Activated CD8-positive, alpha-beta memory T cell treated with anti-CD3 and anti-CD28 coated beads for 4 hours (primary cell): ENCODE measurements at regions not wholly inside any gene's neighbourhood (a gene's known extent, or its start where the extent isn't known, plus 50 kb on each side); places are given as distances from the start of the nearest gene placed in this dataset.
A peak's percentile ranks its signal among the peaks of the same experiment; 100 is the strongest.
"Not testable (repeated sequence)": the region's sequence is repeated elsewhere in the genome, so short reads cannot be mapped to it uniquely, and the experiment has no call there.

Experiments used
- DNase-seq, 2 donors: peaks; one replicate each; pipeline ENCODE4 v3.0.0-alpha.2; 2020; ENCODE audit warnings: low read depth in 2 of 2

DNA sequence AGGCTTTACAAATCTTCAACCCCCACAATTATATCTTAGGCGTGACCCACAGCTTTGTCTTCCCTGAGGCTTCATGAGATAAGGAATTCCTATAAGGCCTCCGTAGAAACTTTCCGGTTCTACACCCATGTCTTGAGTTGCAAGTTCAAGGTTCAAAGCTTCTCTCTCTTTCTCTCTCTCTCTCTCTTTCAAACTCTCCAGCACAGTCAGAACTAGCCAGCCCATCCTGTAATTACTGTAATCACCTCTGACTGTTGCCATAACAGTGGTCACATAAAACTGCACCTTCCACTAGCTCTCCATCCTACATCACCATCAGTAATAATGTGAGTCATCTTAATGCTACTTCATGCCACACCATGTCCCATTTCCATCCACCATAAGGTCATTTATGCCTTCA lies 90.0 kb upstream of the NFASC start:
- no peak for DNase-seq

DNA sequence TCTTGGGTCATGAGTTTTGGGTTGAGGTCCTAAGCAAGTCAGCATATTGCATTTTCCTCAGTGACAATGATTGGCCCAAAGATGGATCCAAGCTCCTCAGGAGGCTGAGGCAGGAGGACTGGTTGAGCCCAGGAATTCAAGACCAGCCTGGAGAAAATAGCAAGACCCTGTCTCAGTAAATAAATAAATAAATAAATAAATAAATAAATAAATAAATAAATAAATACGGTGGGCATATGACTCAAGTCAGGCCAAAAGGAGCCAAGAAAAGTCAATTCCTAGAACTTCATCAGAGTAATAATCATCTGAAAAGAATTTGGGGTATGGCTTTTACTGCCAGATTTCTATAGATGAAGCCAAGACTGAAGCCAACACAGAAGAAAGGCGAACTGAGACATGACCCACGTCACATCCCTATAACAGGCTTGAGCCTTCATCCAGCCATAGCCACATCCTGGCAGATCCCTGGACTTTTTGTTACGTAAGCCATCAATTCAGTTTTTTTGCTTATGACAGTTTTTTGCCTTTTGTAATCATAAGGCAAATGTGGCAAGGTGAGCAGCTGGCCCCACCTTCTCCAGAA lies 88.5 kb upstream of the NFASC start:
- no peak for DNase-seq

GRCh38 chr1:204785023-204785422 lies 85.6 kb upstream of the NFASC start:
- DNase-seq = not testable (repeated sequence)

DNA sequence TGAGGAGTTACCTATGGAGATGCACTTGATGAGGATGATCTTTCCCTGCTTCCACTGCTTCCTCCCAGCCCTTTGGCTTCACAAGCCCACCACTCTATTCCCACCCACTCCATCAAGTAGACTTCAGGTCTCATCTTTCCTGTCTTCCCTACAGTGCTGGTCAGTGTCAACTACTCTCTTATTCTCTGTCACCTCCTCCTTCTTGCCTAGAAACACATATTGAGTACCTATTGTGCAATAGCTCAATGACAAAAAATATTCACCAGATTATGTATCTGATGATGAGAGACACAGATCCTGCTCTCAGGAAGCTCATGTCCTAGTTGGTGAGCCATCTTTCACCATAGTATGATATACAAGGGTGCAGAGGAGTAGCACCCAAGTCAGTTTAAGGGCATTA lies 82.2 kb upstream of the NFASC start:
- no peak for DNase-seq

DNA sequence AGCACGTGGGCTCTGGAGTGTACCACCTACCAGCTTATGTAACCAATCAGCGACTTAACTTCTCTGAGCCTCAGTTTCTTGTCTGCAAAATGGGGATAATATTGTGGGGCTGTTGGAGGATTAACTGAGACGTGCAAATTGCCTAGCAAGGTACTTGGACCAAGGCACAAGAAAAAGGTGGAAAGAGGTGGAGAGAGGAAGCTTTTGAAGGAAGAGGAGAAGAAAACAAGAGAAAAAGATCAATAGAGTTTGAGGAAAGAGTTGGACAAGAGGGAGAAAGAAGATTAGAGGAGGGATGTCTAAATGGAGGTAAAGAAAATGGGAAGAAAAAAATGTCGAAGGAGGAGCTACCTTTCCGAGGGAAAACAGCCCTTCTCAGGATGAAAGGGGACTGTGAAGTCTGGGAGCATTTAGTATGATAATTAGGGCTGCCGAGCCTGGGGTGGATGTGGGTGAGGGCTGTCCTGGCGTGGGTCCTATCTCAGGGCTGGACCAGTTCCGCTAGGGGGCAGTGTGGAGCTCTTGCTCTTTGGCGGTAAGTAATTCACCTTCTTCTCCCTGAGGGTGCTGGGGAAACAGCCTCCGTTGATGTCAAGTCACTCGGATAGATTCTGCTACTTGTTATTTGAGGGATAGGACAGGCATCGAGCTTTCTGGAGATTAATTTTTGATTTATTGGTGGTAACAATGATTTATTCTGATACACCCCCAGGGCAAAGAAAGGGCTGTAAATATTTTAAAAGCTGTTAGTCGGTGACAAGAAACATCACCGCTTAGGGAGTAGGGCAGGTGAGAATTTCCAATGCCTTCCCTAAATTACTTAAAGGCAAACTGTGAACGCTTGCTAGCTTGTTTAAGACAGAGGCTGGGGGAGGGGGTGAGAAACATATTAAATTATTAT lies 79.0 kb upstream of the NFASC start:
- peak; percentile 55 to 58 for DNase-seq

DNA sequence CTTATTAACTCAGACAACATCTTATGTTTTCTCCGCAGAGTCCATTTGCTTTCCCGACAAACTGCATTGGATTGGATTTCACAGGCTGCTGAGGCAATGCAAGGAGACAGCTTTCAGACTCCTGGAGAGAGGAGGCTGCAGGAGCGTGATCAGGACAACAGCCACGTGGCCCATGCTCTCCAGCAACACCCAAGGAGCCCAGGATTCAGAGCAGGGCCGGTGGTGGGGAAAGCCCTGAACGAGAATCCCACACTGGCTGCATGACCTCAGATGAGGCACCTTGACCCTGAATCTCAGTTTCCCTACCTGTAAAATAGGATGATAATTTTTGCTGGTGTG lies 78.3 kb upstream of the NFASC start:
- DNase-seq = no peak

- DNase-seq = no peak
Measured at GRCh38 chr1:204793259-204793914, 77.3 kb upstream of the NFASC start.

DNA sequence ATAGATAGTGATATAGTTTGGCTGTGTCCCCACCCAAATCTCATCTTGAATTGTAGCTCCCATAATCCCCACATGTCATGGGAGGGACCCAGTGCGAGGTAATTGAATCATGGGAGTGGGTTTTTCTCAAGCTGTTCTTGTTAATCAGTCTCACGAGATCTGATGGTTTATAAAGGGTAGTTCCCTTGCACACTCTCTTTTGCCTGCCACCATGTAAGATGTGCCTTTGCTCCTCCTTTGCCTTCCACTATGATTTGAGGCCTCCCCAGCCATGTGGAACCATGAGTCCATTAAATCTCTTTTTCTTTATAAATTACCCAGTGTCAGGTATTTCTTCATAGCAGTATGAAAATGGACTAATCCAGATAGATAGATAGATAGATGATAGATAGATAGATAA lies 73.8 kb upstream of the NFASC start:
- DNase-seq = not testable (repeated sequence)

DNA sequence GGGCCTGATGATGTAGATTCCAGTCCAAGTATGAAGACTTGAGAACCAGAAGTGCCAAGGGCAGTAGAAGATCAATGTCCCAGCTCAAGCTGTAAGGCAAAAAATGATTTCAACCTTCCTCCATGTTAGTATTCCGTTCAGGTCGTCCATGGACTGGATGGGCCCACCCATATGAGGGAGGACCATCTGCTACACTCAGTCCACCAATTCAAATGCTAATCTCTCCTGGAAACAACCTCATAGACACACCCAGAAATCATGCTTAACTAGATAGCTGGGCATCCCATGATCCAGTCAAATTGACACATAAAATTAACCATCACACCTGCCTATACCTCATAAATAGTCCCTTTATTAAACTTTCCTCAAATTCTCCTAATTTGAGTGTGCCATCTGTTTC lies 73.3 kb upstream of the NFASC start:
- no peak for DNase-seq

DNA sequence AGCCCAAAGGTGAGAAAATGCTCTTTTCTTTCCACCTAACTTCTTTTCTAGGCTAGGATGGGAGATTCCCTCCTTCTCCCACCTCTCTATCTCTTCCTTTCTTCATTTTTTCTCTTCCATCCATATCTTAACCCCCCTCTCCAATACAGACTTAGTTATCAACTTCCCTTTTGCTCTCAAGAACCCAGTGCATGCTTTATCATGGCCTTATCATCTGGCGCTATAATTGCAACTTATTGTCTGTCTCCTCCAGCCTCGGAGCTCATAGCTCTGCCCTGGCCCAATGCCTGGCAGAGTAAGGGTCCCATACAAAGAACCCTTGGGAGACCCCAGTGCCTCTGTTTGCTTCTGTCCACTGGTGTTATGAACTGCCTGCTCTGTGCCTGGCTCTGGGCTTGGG lies 71.0 kb upstream of the NFASC start:
- DNase-seq = no peak

GRCh38 chr1:204801211-204801610 lies 69.5 kb upstream of the NFASC start:
- DNase-seq = no peak

- no peak for DNase-seq
Measured at GRCh38 chr1:204802401-204803175, 68.1 kb upstream of the NFASC start.

GRCh38 chr1:204803607-204804006 lies 67.1 kb upstream of the NFASC start:
- DNase-seq = no peak

DNA sequence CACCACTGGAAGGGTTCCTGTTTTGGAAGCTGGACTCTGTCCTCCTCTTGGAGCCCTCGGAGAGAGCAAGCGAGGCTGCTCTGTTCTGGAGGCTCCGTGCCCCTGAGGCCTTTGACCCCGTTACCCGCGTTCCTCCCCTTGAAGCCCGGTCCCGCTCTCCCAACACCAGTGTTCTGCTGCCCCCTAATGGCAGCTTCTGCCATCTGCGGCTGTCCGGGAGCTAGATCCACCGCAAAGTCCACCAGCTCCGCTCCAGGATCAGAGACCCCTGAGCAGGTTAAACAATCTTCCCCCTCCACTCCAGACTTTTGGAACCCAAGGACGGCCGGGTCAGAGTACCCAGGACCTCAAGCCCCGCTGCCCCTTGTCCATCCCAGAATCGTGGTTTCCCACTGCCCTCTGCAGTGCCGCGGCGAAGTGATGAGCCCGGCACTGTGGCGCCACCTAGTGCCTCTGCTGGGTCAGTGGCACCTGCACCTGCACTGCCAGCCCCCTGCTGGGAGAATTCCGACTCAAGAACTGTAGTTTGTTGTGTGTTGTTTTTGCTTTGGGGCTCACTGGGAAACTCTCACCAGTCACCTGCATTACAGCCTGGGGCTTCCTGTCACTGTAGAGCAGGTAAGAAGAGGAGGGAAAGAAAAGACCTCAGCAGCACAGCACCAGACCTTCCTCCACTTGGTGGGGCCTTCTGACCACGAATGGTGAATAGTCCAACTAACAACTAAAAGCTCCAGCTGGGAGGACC lies 63.5 kb upstream of the NFASC start:
- DNase-seq = peak; percentile 59 to 64

DNA sequence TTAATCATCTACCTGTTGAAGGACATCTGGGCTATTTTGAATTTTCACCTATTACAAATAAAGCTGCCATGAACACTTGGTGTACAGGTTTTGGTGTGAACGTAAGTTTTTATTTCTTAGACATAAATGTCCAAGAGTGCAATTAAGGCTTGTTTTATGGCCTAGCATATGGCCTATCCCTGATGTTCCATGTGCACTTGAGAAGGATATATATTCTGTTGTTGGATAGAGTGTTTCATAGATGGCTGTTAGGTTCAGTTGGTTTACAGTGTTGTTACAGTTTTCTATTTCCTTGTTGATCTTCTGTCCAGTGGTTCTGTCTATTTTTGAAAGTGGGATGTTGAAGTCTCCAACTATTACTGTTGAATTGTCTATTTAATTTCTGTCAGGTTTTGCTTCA lies 61.2 kb upstream of the NFASC start:
- DNase-seq = no peak

- no peak for DNase-seq
Measured at GRCh38 chr1:204812842-204813241, 57.8 kb upstream of the NFASC start.

DNA sequence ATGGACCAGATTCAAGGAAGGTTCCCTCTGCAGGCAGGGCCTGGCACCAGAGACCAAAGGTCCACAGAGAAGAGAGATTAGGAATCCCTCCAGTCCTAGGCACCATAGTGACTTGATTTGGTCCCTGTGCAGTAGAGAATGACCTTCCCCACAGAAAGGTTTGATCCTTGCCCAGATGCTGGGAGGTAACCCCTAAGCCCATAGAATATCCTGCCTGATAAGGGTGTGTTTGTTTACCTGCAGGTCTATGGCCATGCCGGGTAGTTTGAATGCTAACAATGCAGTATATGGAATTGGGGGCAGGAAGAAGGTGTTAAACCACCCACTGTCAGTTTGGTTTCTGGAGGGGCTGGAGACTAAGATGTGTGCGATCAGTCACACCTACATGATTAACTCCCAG lies 57.1 kb upstream of the NFASC start:
- DNase-seq = no peak

DNA sequence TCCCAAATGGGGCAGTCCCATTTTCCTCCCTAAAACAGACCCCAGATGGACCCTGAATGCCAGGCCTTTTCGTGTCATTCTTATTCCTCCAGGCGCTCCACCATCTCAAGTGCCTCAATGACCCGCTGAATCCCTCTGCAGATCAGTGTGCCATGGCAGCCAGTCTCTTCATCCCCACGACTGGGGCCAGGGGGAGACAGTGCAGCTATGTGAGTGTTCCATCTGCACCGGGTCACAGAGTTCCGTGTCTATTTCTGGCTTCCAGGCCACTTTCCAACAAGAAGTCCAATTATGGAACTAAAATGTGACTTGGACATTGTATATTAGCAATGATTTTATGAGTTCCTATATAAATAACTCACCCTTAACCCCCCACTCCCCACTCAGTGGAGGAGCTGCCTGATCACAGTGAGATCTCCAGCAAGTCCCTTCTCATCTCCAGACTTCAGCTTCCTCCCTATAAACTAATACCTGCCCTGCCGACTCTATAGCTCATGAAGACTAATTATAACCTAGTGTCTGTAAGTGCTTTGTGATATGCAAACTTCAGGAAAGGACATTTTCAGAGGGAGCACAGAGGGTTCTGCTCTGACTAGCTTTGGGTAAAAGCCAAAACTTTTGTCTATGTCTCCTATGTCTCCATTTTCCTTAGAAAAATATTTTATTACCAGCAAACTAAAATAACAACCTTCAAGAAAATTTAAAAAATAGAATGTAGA lies 56.3 kb upstream of the NFASC start:
- DNase-seq = no peak

GRCh38 chr1:204817341-204817740 lies 53.3 kb upstream of the NFASC start:
- DNase-seq = no peak

- DNase-seq = no peak
Measured at GRCh38 chr1:204818998-204819397, 51.7 kb upstream of the NFASC start.

DNA sequence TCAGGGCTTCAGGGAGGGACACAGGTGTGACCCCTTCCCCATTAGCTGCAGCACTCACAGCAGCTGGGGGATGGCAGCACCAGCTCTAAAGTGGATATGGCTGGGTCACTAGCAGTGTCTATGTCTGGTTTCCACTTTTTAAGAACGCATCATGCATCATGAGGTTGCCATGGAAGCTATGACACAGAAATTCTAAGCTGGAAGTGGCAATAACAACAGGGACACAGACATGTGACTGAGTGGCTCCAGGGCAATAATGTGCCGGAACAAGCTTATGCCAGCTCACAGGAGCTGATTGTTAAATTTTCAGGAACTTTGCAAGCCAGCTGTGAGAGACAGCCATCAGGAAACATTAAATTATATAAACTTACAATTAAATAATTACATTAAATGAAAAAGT lies 51.2 kb upstream of the NFASC start:
- DNase-seq = no peak
